H1 (cell line): ENCODE measurements at regions not wholly inside any gene's neighbourhood (a gene's known extent, or its start where the extent isn't known, plus 50 kb on each side); places are given as distances from the start of the nearest gene placed in this dataset.
"Not testable (repeated sequence)": the region's sequence is repeated elsewhere in the genome, so short reads cannot be mapped to it uniquely, and the experiment has no call there.

ENCODE experiments used
- PHF8 ChIP-seq: fragments of 200-600 bp; sonication (generic); conservative IDR thresholded peaks from 2 replicates; pipeline ENCODE4 v1.7.1; 2012; ENCODE audit warnings: low read depth, mild to moderate bottlenecking, inconsistent platforms, low read length, moderate library complexity
- SP1 ChIP-seq: IDR thresholded peaks from 2 replicates; pipeline ENCODE4 v1.6.1; 2011; ENCODE audit warnings: low read depth, low read length
- TF ChIP-seq, protein P1 (sequence below), 3 experiments: IDR thresholded peaks; 1 replicate in 2 of 3; 2 replicates in 1 of 3; pipeline versions ENCODE4 v1.5.1 to v1.6.1; 2011; ENCODE audit warnings: low read length in 3 of 3, mild to moderate bottlenecking in 3 of 3, inconsistent platforms in 2 of 3, low read depth in 1 of 3, moderate library complexity in 1 of 3; ENCODE audit not compliant: insufficient read depth in 1 of 3; ENCODE audit errors: control extremely low read depth in 1 of 3

DNA sequence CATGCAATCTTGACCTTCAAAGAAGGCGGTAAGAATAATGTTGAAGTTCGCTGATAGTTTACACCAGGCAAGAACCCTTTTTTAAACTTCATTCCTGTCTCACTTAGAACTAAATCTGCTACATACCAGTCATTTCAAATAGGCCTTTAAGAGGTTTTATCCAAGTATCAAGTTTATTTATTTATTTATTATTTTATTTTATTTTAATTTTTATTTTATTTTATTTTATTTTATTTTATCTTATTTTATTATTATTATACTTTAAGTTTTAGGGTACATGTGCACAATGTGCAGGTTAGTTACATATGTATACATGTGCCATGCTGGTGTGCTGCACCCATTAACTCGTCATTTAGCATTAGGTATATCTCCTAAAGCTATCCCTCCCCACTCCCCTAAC is 691.6 kb downstream of the ANKRD7 start:
- TF ChIP-seq, protein P1, sequence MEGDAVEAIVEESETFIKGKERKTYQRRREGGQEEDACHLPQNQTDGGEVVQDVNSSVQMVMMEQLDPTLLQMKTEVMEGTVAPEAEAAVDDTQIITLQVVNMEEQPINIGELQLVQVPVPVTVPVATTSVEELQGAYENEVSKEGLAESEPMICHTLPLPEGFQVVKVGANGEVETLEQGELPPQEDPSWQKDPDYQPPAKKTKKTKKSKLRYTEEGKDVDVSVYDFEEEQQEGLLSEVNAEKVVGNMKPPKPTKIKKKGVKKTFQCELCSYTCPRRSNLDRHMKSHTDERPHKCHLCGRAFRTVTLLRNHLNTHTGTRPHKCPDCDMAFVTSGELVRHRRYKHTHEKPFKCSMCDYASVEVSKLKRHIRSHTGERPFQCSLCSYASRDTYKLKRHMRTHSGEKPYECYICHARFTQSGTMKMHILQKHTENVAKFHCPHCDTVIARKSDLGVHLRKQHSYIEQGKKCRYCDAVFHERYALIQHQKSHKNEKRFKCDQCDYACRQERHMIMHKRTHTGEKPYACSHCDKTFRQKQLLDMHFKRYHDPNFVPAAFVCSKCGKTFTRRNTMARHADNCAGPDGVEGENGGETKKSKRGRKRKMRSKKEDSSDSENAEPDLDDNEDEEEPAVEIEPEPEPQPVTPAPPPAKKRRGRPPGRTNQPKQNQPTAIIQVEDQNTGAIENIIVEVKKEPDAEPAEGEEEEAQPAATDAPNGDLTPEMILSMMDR (IDR thresholded peaks at IDR 0.05; ENCODE audit: control extremely low read depth in 1 of 3, insufficient read depth in 1 of 3, low read depth in 1 of 3, low read length in 3 of 3), result not testable (repeated sequence)
- not testable (repeated sequence) for TF ChIP-seq SP1, PHF8
